Glutamatergic neuron (in vitro differentiated cells): ENCODE measurements at regions not wholly inside any gene's neighbourhood (a gene's known extent, or its start where the extent isn't known, plus 50 kb on each side); places are given as distances from the start of the nearest gene placed in this dataset.

Source experiments
- DNase-seq: peaks from one replicate; pipeline ENCODE4 v3.0.0; 2022
- H3K27ac Mint-ChIP-seq: one replicate; pipeline ENCODE4 v1.8.0; 2020; ENCODE audit warnings: mild to moderate bottlenecking, mixed read lengths, inconsistent platforms; ENCODE audit not compliant: unreplicated experiment
- H3K27me3 Mint-ChIP-seq: one replicate; pipeline ENCODE4 v1.8.0; 2020; ENCODE audit warnings: mild to moderate bottlenecking, moderate library complexity, mixed read lengths, inconsistent platforms; ENCODE audit not compliant: unreplicated experiment
- H3K36me3 Mint-ChIP-seq: one replicate; pipeline ENCODE4 v1.8.0; 2020; ENCODE audit warnings: mild to moderate bottlenecking, mixed read lengths, inconsistent platforms; ENCODE audit not compliant: unreplicated experiment
- H3K4me1 Mint-ChIP-seq: one replicate; pipeline ENCODE4 v1.8.0; 2020; ENCODE audit warnings: mild to moderate bottlenecking, low read depth, mixed read lengths, inconsistent platforms; ENCODE audit not compliant: unreplicated experiment
- H3K4me3 Mint-ChIP-seq: one replicate; pipeline ENCODE4 v1.8.0; 2020; ENCODE audit warnings: mild to moderate bottlenecking, mixed read lengths, inconsistent platforms; ENCODE audit not compliant: unreplicated experiment
- H3K9me3 Mint-ChIP-seq: one replicate; pipeline ENCODE4 v1.8.0; 2020; ENCODE audit warnings: mild to moderate bottlenecking, moderate library complexity, mixed read lengths, inconsistent platforms; ENCODE audit not compliant: unreplicated experiment
- CTCF ChIP-seq: fragments of 200-600 bp; sonication (generic); IDR thresholded peaks from one replicate; pipeline ENCODE4 v1.5.0; 2021; ENCODE audit not compliant: partially characterized antibody, unreplicated experiment

DNA sequence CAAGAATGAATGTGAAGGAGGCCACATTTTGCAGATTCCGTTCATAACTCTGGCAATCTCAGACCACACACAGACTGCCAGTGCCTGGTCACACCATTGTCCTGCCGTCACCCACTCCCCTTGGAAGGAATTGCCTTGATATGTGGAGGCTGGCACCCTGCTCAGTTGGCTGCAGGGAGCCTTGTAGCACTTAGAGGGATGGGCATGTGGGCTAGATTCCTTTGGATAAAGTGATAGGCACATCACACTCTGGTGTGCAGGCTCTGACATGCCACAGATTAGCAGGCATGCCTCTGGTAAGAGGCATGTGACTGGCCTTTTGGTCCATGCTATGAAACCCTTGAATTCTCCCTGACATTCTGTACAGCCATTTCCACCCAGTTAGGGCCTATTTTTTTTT lies 254.6 kb upstream of the PIK3R1 start:
- Mint-ChIP-seq H3K9me3 (no peaks in the 10 kb centered on the region), H3K27me3 (no peaks in the 10 kb centered on the region), H3K4me1 (peaks cover 7% of the 10 kb centered on the region), H3K27ac (no peak overlapping the region), H3K4me3 (no peak overlapping the region), H3K36me3 (peaks cover 4% of the 10 kb centered on the region)
- DNase-seq = no peak
- no peak for TF ChIP-seq CTCF

GRCh38 chr5:67957374-67957773 lies 258.2 kb upstream of the PIK3R1 start:
- DNase-seq = no peak
- no peaks in the 10 kb centered on the region for H3K36me3 Mint-ChIP-seq
- H3K4me1 Mint-ChIP-seq = peaks cover 7% of the 10 kb centered on the region
- H3K4me3 Mint-ChIP-seq = no peak overlapping the region
- TF ChIP-seq CTCF = no peak
- H3K27me3 Mint-ChIP-seq = no peaks in the 10 kb centered on the region
- peaks cover 1% of the 10 kb centered on the region for H3K9me3 Mint-ChIP-seq
- H3K27ac Mint-ChIP-seq = peak overlapping the region; percentile 60

DNA sequence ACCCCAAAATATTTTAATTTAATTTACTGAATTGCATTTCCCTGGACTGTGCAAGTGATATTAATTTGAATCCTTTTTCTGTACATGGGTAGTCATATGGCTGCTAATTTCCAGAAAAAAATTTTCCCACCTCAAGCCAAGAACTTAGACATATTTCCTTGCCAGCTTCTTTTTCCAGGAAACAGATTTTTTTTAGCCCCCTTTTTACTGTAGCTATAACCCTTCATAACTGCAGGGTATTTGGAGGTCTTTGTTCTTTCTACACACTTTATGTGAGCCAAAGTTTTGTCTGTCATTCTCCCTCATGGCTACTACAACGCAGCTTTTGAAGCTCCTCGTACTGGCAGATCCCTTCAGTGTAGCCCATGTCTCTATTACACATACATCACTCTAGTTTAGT lies 261.2 kb upstream of the PIK3R1 start:
- Mint-ChIP-seq H3K4me1 (peaks cover 7% of the 10 kb centered on the region), H3K27me3 (no peaks in the 10 kb centered on the region), H3K36me3 (no peaks in the 10 kb centered on the region), H3K27ac (no peak overlapping the region), H3K9me3 (peaks cover 1% of the 10 kb centered on the region), H3K4me3 (no peak overlapping the region)
- DNase-seq = no peak
- no peak for TF ChIP-seq CTCF

- no peak for TF ChIP-seq CTCF
- DNase-seq = no peak
- H3K36me3 Mint-ChIP-seq = peaks cover under 1% of the 10 kb centered on the region
- no peaks in the 10 kb centered on the region for H3K9me3 Mint-ChIP-seq
- H3K27ac Mint-ChIP-seq = no peak overlapping the region
- no peaks in the 10 kb centered on the region for H3K27me3 Mint-ChIP-seq
- H3K4me1 Mint-ChIP-seq = no peaks in the 10 kb centered on the region
- H3K4me3 Mint-ChIP-seq = no peak overlapping the region
Observed at GRCh38 chr5:67942421-67942820, 273.1 kb upstream of the PIK3R1 start.

DNA sequence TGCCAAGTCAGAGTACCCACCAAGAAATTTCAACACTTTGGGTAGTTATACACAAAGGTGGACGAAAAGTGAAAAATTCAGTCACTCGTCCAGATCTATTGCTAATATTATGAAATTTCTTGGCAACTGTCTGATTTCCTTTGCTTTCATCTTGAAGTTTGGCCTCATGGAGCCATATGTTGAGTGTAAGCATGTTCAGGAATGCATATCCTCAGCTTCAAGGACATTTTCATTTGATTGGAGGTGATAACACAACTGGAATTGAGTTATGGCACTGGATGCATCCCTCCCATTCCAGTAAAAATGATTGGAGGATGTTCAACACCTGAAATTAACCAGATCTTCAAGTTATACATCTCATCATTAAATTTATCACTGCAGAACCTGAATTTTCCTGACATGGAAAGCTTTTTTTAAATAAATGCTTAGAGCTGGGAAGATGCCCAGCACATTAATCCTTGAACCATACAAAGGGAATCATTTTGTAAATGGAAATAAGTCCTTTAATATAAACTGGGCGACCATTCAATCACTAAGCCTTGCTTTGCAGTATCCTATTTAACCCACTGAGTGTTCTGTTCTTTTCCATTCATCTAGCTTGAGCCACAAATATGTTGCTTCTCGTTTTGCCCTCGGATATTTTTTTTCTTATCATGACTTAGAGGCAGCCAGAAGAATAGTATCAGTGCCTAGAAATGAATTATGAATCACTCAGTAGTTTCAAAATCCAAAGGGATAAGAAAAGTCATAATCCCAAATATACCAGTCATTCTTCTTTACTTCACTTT lies 273.7 kb upstream of the PIK3R1 start:
- no peak for TF ChIP-seq CTCF

More for the DNA sequence above, 273.7 kb upstream of the PIK3R1 start:
- no peaks in the 10 kb centered on the region for H3K4me1 Mint-ChIP-seq
- H3K36me3 Mint-ChIP-seq = no peaks in the 10 kb centered on the region
- no peaks in the 10 kb centered on the region for H3K27me3 Mint-ChIP-seq
- H3K4me3 Mint-ChIP-seq = no peak overlapping the region
- no peak overlapping the region for H3K27ac Mint-ChIP-seq
- DNase-seq = no peak
- no peaks in the 10 kb centered on the region for H3K9me3 Mint-ChIP-seq
